ENCODE measurements at regions not wholly inside any gene's neighbourhood (a gene's known extent, or its start where the extent isn't known, plus 50 kb on each side); places are given as distances from the start of the nearest gene placed in this dataset.

DNA sequence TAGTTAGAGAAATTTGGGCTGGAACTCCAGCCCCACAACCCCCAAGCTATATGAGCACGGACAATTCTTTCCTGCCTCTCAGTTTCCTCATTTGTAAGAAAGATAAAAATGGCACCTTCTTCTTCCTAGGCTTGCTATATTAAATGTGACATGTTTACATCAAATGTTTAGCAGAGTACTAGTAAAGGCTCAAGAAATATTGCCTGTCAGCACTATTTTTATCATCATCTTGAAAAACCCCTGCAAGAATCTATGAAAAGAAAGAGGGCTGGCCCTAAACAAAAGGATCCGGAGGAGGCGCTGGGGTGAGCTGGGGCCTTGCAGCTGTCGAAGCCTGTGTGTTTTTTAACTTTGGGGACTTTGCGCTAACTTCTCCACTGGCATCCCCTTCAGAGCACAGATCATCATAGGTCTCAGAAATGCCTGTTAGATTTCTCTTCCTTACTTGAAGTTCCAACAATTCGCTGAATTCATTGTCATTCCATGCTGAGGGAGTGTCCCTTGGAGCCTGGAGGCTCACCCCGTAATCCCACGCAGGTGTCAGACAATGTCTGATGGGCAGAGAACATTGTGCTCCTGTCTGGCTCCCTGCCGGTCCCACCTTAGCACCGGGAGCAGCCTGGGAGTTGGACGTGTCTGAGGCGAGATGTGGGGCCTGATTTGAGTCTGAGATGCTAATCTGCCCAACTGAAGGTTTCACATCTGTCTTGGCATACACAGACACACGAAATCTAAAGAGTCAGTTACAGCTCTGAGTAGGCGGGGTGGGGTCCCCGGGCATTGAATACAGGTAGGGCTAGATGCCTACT is 206.8 kb downstream of the NUAK1 start:
- no peak for DNase-seq

DNA sequence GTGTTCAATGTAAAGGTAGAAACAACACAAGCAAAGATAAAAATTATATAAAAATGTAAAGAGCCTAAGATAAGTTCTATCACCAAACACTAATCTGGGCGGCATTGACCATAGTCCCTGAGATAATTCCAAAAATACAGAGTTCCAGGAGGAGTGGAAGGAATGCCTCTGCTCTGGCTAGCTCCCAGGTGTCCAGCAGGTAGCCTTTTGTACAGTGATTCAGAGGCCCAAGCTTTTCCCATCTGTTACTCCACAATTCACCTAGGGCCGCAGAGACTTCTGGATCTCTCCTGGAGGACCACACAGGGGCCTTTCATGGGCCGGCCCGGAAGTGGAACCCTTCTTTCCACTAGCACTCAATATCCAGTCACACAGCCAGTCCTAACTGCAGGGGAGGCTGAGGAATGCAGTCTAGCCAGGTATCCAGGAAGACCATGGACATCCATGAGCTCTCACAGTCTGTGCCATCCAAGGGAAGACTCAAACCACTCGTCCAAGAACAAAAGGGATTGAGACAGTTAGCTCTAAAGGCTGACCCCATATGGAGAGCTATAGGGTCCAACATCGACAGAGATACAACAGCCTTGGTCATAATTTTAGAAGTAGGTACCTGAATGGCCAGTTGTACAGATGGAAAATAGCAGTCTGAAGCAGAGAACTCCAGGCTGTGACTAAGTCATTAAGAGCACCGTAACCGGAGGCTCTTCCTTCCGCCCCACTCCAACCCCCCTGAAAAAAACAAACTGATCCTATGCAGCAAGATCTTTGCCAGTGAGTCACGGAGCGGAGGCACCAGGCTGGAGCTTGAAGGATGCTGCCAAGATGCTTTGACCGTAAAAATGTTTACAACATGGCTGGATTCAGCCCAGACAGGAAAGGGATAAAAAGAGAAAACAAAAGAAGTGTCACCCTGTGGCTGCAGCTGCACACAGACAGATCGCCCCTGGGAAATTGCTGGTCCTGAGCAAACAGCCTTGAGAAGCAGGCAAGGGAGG is 204.8 kb downstream of the NUAK1 start:
- DNase-seq: peak; percentile 48

DNA sequence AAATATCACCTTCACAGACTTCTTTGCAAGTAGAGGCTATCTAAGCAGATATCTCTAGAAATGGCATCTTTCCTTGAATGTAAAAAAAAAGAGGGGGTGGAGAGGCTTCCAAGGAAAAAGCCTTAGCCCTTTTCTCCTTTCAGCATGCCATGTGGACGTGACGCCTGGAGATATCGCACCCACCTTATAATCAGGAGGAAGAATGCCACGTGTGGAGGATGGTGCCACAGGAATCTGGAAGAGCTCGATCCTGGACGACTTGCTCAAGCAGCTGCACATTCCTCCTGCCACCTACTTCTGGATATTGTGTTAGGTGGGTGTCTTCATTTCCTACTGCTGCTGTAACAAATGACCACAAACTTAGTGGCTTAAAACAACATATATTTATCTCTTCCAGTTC is 203.6 kb downstream of the NUAK1 start:
- peak; percentile 21 for DNase-seq

DNA sequence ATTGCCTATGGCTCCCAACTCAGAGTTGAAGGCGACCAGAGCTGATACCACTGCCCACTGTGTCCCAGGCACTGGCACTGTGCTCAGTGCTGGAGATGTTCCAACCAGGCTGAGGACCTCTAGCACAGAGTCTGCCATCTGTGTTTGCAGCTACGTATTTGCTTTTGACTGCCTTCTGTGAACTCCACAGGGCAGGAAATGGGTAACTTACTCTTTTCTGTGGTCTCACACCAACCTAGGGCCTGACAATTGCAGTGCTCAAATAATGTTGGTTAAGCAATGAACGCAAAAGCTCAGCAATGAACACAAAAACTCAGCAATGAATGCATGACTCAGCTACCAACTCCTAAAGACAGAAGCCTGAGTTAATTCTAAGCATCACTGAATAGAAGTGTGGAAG is 202.8 kb downstream of the NUAK1 start:
- DNase-seq: no peak

DNA sequence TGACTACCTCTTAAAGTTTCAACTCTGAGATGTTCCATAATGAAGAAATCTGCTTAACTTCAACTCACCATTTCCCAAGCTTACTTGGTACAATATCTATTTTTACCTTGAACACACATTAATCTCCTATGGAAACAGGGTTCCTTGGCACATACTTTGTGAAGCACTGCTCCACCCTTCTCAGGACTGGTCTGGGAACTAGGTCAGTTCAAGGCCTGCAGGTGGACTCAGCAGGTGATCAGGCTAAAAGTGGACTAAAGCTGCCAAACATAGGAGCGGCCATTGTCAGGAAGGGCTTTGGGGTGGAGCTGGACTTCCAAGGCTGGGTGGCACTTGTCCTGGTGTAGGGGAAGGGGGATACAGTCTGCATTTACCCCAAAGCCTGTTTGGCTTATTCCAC is 202.3 kb downstream of the NUAK1 start:
- no peak for DNase-seq

DNA sequence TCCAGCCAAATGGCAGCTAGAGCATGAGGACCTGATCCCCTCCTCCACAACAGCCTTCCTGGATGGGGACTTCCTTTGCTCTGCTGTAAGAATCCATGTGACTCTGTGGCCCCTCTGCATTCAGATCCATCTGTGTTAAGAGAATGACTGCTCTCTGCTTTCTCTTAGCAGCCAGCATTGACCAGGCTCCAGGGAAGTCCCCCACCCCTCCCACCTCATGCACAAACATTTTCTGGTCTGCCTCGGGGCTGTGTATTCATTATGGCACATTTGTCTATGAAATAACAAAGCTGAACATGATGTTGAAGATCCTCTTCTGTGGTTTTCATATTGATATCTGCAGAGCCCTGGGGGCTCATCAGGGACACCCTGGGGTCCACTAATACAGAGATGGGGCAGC is 201.7 kb downstream of the NUAK1 start:
- no peak for DNase-seq

DNA sequence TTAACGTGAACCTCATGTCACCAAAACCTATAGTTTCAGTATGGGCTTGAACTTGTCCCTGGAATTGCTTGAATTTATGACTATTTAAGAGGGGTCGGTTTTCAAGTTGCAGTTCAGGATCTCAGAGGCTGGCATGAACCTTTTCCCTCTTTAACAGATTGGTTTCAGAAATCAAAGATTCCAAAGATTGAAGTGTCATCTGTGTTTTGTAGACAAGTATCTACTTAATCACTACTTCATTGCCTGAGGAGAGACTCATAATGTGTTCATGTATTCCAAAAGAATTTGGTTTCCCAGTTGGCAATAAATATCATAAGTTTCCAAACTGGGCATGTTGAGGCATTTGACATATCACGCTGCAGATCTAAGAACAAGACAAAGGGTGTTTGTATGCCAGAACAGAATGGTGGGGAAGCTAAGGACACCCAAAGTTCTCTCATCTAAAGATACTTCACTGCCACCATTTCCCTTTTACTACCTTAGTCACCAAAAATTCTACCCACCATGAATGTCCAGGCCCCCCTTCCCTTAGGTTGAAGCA is 199.5 kb downstream of the NUAK1 start:
- no peak for DNase-seq

DNA sequence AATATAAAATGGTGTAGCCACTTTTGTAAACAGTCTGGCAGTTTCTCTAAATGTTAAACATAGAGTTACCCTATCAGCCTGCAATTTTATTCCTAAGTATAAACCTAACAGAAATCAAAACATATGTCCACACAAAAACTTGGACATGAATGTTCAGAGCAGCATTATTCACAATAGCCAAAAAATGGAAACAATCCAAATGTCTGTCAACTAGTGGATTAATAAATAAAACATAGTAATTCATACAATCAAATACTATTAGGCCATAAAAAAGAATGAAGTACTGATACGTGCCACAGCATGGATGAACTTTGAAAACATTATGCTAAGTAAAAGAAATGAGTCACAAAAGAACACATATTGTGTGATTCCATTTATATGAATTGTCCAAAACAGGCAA is 196.5 kb downstream of the NUAK1 start:
- DNase-seq: no peak

DNA sequence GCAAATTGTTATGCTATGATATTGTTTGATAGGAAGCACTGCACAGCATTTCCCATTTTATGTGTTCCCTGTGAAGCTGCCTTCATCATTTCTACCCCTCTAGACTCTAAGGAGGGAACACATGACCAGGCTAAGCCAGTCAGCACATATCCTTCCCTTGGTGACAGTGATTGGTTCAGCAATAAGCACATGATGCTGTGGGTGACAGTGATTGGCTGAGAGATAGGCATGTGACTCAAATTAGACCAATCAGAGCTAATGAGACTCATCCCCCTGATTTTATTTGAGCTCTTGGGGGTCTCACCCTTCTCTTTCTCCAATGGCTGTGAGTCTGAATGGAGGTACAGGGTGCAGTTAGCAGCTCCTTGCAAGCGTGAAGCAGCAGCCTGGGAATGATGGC is 195.2 kb downstream of the NUAK1 start:
- no peak for DNase-seq

DNA sequence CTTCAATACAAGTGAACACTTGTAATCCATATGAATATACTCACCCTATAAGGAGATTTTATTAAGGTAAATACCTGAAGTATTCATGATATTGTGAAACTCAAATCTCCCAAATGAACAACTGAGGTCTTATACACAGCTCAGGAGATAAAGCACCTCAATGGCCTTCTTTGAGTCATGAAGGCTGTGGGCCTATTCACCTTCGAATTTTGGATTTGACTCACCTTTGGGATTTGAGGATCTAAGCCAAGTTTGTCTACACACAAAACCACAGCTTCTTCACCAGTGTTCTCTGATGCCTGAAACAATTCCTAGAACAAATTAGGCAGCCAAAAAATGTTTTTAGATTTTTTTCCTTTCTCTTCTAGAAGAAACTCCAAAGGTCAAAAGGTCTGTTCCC is 194.1 kb downstream of the NUAK1 start:
- DNase-seq: no peak

DNA sequence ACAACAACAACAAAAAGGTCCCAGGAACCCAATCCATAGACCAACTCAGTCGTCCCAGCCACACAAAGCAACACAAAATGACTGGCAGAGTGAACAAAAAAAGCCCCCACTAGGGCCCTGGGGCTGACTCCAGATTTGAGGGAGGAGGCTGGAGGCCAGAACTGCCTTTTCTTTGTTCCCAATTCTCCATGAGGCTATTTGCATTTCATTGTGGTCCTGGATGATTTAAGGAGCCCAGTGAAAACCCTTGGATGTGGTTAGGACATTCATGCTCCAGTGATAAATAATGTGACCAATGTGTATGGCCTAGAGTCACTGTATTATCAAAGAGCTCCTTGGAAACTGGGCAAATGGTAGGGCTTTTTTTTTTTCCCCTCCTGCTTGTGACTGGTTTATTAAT is 192.9 kb downstream of the NUAK1 start:
- no peak for DNase-seq

DNA sequence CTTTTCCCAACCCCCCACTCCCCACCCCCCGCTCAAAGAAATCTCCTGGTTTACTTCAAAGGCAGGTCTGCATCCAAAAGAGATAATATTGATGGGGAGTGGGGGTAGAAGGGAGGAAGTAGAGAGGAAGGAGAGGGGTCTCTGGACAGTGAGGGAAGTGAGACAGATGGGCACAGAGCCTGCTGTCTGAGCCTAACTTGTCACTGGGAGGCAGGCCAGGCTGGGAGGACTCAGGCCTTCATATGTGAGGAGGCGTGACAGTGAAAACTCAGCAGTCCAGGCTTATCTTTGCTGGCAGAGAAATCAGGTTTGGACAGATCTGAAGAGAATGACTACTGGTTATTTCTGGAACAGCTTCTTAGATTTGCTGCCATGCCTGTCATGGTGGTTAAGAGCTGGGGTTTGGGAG is 192.3 kb downstream of the NUAK1 start:
- no peak for DNase-seq

DNA sequence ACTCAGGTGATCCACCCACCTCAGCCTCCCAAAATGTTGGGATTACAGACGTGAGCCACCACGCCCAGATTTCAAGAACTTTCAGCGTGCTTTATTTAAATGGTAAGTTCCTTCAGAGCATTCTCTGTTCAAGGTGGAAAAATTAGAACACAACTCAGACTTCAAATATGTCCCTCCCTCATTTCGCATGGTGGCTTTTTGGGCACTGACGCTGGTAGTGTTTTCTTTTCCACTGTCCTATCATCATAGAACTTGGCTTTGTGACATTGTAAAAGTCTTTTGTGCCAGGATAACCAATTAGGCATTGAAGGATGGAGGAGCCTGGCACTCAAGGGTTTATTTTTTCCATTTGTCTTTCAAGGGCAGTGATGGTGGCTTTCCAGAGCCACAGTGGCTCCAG is 190.8 kb downstream of the NUAK1 start:
- DNase-seq: no peak

DNA sequence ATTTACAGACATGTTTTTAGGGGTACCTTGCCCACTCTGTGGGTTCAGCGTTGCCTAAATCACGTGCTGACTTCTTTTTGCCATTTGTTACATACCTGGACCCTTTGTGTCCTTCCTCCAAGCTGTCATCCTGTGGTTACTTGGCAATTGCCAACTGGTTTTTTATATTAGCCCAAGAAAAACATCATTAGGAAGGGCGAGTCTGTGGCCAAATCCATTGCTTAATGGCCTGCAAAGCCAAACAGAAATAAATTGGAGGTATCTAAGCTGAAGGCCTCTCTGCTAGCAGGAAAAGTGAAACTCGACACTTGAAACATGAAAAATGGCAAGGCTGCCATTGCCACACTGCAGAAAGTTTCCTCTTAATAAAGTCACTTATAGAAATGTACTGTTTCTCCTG is 190.4 kb downstream of the NUAK1 start:
- no peak for DNase-seq

DNA sequence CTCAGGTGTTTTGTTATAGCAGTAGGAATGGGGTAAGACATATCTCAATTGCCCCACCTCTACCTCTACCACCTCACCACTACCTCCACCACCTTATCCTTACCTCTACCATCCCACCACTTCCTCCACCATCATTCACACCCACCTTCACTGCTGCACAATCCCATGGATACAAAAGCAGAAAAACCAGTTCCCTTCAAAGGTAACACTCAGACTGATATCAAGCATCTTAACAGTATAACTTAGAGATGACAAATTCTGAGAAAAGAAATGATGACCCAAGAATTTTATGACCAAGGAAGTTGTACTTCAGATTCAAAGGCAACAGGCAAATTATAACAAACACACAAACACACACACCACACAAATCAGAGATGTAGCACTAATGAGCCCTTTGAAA is 189.4 kb downstream of the NUAK1 start:
- no peak for DNase-seq

DNA sequence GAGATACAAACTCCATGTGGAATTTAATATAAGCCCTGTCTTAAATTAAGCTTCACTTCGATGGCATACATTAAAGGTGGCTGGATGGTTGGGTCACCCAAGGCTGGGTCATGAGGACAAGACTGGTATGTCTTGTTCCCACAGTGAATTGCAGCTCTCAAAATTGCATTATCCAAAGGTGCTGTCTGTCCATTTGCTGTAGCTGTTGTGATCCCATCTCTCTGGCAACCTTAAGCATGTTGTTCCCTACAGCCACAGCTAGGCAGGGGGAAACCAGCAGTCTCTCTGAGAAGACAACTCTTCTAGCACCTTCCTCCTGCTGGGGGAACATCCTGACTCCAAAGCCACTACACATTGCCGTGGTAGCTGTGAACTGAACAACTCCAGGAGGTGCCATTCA is 187.0 kb downstream of the NUAK1 start:
- no peak for DNase-seq

DNA sequence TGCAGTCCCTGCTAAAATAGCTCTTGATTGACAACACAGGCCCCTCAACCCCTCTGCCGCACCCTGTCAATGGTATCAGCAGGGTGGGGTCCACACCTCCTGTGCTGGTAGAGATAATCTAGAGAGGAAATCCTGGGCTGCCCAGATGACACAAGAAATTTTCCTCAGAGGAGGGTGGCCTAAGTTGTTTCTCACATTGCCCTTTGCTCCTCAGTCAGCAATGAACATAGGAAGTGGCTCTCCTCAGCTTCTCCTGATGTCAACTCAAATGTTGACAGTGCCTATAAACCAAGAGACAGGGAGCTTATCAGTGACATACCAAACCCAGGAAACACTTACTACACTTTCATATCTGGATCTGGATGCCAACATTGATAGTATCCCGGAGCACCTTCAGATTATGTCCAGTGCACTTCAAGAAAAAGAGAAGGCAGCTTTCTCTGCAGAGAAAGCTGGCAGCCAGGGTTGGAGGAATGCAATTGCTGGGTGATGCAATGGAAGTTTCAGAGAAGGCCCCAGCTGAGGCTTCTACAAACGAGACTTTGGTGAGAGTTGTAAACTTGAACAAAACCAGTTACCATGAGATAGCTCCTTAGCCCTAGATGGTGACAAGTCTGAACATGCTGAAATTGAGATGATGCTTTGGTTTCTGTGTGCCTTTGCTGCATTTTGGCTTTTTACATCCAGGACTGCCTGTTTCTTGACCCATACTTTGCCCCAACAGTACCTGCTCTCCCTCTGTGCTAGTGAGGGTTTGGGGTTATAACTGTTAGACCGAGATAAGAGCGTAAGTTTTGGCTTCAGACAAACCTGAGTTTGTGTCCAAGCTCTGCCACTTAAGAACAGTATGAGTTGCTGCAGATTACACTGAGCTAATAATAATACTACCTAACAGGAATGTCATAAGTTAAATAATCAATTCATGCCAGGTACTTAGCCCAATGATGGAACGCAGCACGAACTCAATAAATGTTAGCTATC is 183.5 kb downstream of the NUAK1 start:
- DNase-seq: no peak

DNA sequence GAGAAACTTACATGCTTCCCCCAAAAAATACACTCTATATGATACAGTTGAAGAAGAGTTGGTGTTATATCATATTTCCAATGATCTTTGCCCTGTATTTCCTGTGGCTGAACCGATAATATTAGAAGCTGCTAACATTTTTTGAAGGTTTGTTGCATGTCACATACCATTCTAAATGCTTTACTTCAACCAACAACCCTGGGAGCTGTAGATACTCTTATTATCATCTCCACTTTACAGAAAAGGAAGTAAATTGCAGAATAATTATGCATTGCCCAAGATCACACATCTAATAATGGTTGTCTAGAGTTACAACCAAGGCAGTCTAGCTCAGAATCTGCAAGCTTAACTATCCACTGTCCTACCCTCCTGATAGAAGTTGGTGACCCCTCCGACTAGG is 182.8 kb downstream of the NUAK1 start:
- no peak for DNase-seq

DNA sequence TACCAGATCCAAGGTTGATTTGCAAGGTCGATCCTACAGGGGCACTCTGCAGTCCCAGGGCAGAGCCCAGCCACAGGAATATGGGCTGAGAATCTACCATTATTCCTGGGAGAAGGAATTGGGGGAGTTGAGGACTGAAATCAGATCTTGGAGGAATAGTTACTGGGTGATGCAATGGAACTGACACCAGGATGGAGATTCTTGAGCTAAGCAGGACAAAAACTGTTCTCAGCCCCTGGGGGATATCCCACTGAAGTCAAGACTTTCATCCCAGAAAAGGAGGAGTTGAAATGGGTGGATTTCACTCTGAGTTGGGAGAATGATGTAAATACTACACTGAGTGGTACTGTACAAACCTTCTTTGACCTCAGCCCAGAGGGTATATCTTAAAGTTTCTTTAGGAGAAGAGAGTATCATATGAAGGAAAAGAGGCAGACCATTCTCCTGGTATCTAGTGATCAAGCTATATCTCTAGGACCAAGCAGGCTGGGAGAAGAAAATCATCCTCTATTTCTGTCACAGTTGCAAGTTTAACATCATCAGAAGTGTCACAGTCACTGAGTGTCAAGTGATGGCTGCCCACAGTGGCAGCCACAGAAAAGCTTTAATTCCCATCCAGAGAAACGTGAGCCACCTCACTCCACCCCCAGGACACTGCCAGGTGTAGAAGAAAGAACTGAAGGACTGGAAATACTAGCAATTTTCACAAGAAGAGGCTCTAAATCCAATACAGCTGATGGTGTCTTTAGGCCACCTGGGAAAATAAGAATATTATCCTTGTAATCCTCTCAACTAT is 181.9 kb downstream of the NUAK1 start:
- DNase-seq: no peak

DNA sequence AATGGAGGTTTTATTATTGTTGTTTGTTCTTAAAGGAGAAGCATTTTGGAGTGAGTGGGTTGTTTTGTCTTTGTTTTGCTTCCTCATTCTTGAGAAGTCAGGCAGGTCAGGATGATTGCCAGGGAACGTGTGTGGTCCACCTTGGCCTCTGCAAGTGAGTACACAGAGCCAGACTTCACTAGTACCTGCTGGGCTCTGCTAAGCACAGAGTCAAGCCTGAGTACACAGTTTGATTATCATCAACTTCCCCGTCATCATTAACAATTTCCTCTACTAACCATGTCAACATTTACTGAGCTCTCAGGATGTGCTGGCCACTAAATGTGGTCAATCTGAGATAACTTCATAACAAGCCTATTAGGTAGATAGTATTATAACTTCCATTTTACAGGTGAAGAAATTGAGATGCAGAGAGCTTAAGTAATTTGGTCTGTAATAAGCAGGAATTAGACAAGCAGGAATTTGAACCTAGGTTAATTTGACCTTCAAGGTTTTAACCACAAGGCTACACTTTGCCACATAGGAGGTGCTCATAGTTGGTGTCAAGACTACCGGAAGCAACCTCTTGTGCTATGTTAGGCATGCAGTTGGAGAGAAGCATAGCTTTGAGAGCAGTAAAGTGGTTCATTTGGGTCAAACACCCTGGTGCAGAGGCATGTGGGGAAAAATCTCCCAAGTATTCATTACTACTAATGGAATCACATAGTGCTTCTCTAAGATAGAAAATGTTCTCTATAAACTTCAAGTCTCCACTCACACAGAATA is 178.3 kb downstream of the NUAK1 start:
- DNase-seq: no peak

Data from occipital lobe (tissue), 1 donor.